PC-9 (cell line): ENCODE measurements at regions not wholly inside any gene's neighbourhood (a gene's known extent, or its start where the extent isn't known, plus 50 kb on each side); places are given as distances from the start of the nearest gene placed in this dataset.

Experiments used
- BruUV-seq: library from RNA; stranded (reverse); fragments of 400-500 nt; replicated peaks from 2 replicates; lab custom pipeline; 2021; lab: Mats Ljungman, UMichigan
- CTCF ChIA-PET: fragments of 300-600 bp; sonication (Branson Sonifier 250); formaldehyde crosslinking; loops from one replicate; lab custom pipeline; 2022; ENCODE audit warnings: antibody characterized with exemption; lab: Charles Lee
- POLR2A ChIA-PET: fragments of 300-600 bp; sonication (Branson Sonifier 250); formaldehyde crosslinking; loops from one replicate; lab custom pipeline; 2022; ENCODE audit warnings: antibody characterized with exemption; ENCODE audit not compliant: unreplicated experiment; lab: Charles Lee
- DNase-seq, 2 experiments: peaks; one replicate each; pipeline versions ENCODE4 v3.0.0 to v3.0.0-alpha.2; 2015 to 2022; ENCODE audit warnings: mixed read lengths in 1 of 2
- H2AFZ ChIP-seq: fragments of 200-600 bp; sonication (generic); 2 replicates; pipeline ENCODE4 v1.8.1; 2017; ENCODE audit warnings: antibody characterized with exemption
- H3F3A ChIP-seq: fragments of 200-600 bp; sonication (generic); 2 replicates; pipeline ENCODE4 v1.8.1; 2017; ENCODE audit warnings: antibody characterized with exemption, mild to moderate bottlenecking, low read depth; ENCODE audit not compliant: insufficient read depth
- H3K27ac ChIP-seq: fragments of 200-600 bp; sonication (generic); 2 replicates; pipeline ENCODE4 v1.6.1; 2016; ENCODE audit warnings: mixed run types
- H3K27me3 ChIP-seq: fragments of 200-600 bp; sonication (generic); 2 replicates; pipeline ENCODE4 v1.6.1; 2016; ENCODE audit warnings: low read depth, mixed run types; ENCODE audit not compliant: insufficient read depth
- H3K36me3 ChIP-seq: fragments of 200-600 bp; sonication (generic); 2 replicates; pipeline ENCODE4 v1.6.1; 2016; ENCODE audit warnings: low read depth, mixed run types
- H3K4me1 ChIP-seq: fragments of 200-600 bp; sonication (generic); replicated peaks from 2 replicates; pipeline ENCODE4 v1.6.1; 2016; ENCODE audit warnings: mixed run types; ENCODE audit not compliant: insufficient read depth
- H3K4me2 ChIP-seq: fragments of 200-600 bp; sonication (generic); 2 replicates; pipeline ENCODE4 v1.6.1; 2017; ENCODE audit warnings: mixed run types
- H3K4me3 ChIP-seq: fragments of 200-600 bp; sonication (generic); 2 replicates; pipeline ENCODE4 v1.6.1; 2016; ENCODE audit warnings: mixed run types
- H3K79me2 ChIP-seq: fragments of 200-600 bp; sonication (generic); 2 replicates; pipeline ENCODE4 v1.6.1; 2017; ENCODE audit warnings: low read depth, mixed run types
- H3K9me2 ChIP-seq: fragments of 200-600 bp; sonication (generic); 2 replicates; pipeline ENCODE4 v1.8.1; 2017; ENCODE audit warnings: mild to moderate bottlenecking; ENCODE audit not compliant: insufficient read depth
- H3K9me3 ChIP-seq: fragments of 200-600 bp; sonication (generic); 2 replicates; pipeline ENCODE4 v1.8.1; 2016; ENCODE audit warnings: low read depth; ENCODE audit not compliant: insufficient read depth
- H4K20me1 ChIP-seq: fragments of 200-600 bp; sonication (generic); 2 replicates; pipeline ENCODE4 v1.8.1; 2017; ENCODE audit not compliant: insufficient read depth
- EZH2 ChIP-seq: fragments of 200-600 bp; sonication (generic); IDR thresholded peaks from 2 replicates; pipeline ENCODE4 v1.8.0; 2017; ENCODE audit warnings: antibody characterized with exemption, low read depth
- intact Hi-C: fragments of 100-400 bp; cut with micrococcal nuclease; formaldehyde crosslinking; loops from one replicate; pipeline ENCODE4 v1.10.0; 2022; ENCODE audit not compliant: unreplicated experiment
- TF ChIP-seq, protein P1 (sequence below): fragments of 200-600 bp; sonication (generic); conservative IDR thresholded peaks from 2 replicates; pipeline ENCODE4 v1.6.1; 2017; ENCODE audit warnings: mixed run types, antibody characterized with exemption, mild to moderate bottlenecking, moderate library complexity

DNA sequence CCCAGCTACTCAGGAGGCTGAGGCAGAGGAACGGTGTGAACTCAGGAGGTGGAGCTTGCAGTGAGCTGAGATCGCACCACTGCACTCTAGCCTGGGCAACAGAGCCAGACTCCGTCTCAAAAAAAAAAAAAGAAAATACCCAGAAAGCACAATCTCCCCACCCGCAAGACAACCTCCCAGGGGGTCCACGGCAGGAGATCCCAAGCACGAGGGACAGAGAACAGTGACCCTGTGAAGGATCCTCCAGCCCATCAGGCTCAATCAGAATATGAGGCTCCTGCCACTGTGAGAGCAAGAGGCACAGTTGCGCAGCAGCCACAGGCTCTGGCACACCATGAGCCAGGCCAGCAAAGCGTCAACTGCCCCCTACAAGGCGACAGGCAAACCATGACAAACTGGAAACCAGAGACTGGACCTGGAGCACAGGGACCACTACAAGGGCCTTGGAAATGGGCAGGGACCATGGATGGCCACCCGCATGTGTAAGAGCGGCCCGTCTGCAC lies 164.8 kb upstream of the GRK3 start:
- Histone ChIP-seq H3K27me3 (no peaks in the 10 kb centered on the region), H3K4me3 (no peak overlapping the region), H3F3A (peaks cover 21% of the 10 kb centered on the region; the same call in 1 of the 2 replicates), H3K9me3 (no peaks in the 10 kb centered on the region), H3K4me2 (no peak overlapping the region), H3K36me3 (no peaks in the 10 kb centered on the region), H3K27ac (no peak overlapping the region), H3K4me1 (peaks cover 27% of the 10 kb centered on the region), H3K9me2 (no peaks in the 10 kb centered on the region), H4K20me1 (peaks cover 50% of the 10 kb centered on the region), H3K79me2 (peaks cover 49% of the 10 kb centered on the region), H2AFZ (no peak overlapping the region)
- ChIA-PET POLR2A (no interaction called here), CTCF (no interaction called here)
- DNase-seq: no peak
- TF ChIP-seq, protein P1, sequence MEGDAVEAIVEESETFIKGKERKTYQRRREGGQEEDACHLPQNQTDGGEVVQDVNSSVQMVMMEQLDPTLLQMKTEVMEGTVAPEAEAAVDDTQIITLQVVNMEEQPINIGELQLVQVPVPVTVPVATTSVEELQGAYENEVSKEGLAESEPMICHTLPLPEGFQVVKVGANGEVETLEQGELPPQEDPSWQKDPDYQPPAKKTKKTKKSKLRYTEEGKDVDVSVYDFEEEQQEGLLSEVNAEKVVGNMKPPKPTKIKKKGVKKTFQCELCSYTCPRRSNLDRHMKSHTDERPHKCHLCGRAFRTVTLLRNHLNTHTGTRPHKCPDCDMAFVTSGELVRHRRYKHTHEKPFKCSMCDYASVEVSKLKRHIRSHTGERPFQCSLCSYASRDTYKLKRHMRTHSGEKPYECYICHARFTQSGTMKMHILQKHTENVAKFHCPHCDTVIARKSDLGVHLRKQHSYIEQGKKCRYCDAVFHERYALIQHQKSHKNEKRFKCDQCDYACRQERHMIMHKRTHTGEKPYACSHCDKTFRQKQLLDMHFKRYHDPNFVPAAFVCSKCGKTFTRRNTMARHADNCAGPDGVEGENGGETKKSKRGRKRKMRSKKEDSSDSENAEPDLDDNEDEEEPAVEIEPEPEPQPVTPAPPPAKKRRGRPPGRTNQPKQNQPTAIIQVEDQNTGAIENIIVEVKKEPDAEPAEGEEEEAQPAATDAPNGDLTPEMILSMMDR: no peak
- no peak for TF ChIP-seq EZH2
- intact Hi-C loops: loop anchor here (5.0 kb wide), 1 partner anchor 48 kb away; no protein-coding TSS in a partner anchor
- no TSS peak for BruUV-seq

DNA sequence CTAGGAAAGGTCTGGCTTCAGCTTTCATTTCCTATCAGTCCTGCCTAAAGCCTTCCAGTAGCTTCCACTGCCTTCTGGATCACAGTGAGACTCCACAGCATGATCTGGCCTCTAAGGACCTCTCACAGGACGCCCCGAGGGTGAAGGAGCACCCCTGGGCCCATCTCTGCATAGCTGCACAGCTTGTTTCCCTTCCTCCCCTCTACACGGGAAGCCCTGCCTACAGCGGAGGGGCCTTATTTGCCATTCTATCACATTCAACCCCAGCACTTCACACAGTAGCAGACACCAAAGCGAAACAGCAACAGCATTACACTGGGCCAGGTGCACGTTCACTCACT lies 162.3 kb upstream of the GRK3 start:
- H3K9me3 ChIP-seq: no peaks in the 10 kb centered on the region
- no peaks in the 10 kb centered on the region for H3K36me3 ChIP-seq
- H3K4me3 ChIP-seq: no peak overlapping the region
- no peak overlapping the region for H2AFZ ChIP-seq
- peaks cover 35% of the 10 kb centered on the region for H4K20me1 ChIP-seq
- no peak overlapping the region for H3K27ac ChIP-seq
- peaks cover 49% of the 10 kb centered on the region for H3K79me2 ChIP-seq
- no peak for DNase-seq
- CTCF ChIA-PET: no interaction called here
- no TSS peak for BruUV-seq
- intact Hi-C loops: loop anchor here (5.0 kb wide), 1 partner anchor 45 kb away; no protein-coding TSS in a partner anchor
- H3K4me2 ChIP-seq: no peak overlapping the region
- H3K4me1 ChIP-seq: peaks cover 34% of the 10 kb centered on the region
- POLR2A ChIA-PET: no interaction called here
- no peaks in the 10 kb centered on the region for H3K9me2 ChIP-seq
- peaks cover 21% of the 10 kb centered on the region; the same call in 1 of the 2 replicates for H3F3A ChIP-seq
- H3K27me3 ChIP-seq: no peaks in the 10 kb centered on the region
- TF ChIP-seq EZH2: no peak
- TF ChIP-seq, protein P1: no peak

DNA sequence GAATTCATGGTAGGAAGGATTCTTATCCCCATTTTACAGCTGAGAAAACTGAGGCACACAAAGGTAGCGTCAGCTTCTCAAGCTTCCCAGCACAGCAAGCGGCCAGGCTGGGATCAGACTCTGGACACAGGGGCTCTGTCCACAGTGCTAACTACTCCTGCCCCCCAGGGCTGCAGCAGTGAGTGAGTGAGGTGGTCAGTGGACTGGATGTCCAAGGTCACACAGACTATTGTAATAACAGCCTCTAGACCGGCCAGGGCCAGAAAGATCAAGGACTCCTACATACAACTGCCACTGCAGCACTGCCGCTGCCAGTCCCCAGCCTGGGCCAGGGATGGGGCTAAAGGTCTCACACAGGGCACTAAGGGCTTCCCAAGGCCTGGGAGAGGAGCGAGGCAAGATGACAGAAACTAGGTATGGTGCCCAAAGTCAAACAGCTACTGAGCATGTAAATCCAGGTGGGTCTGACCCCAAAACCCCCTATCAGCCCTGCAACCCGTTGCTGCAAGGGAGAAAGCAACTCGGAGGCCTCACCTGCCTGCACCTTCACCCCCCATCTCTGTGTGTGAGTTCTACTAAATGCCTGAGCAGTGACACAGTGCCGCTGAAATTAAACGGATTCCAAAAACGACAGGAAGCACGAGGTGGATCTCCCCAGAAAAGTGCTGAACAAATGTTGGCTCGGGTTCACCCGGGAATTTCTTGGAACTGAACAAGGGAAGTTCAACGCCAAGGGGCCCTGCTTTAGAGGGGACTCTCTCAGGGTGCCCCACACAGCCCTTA lies 161.8 kb upstream of the GRK3 start:
- ChIA-PET CTCF (no interaction called here), POLR2A (no interaction called here)
- intact Hi-C loops: loop anchor here (5.0 kb wide), 1 partner anchor 45 kb away; no protein-coding TSS in a partner anchor
- H3K4me1 ChIP-seq: peaks cover 34% of the 10 kb centered on the region
- H4K20me1 ChIP-seq: peaks cover 35% of the 10 kb centered on the region
- TF ChIP-seq EZH2: no peak
- TF ChIP-seq, protein P1: no peak
- H3K9me2 ChIP-seq: no peaks in the 10 kb centered on the region
- no peaks in the 10 kb centered on the region for H3K36me3 ChIP-seq
- no peak for DNase-seq
- no peak overlapping the region for H2AFZ ChIP-seq
- H3F3A ChIP-seq: peaks cover 21% of the 10 kb centered on the region; the same call in 1 of the 2 replicates
- BruUV-seq: no TSS peak
- no peak overlapping the region for H3K27ac ChIP-seq
- H3K4me2 ChIP-seq: 0 out of 2 replicates have a peak overlapping the region, but pooled peaks have one; percentile 80
- no peak overlapping the region for H3K4me3 ChIP-seq
- no peaks in the 10 kb centered on the region for H3K9me3 ChIP-seq
- H3K79me2 ChIP-seq: peaks cover 49% of the 10 kb centered on the region
- no peaks in the 10 kb centered on the region for H3K27me3 ChIP-seq
